H1 (cell line): ENCODE measurements at regions not wholly inside any gene's neighbourhood (a gene's known extent, or its start where the extent isn't known, plus 50 kb on each side); places are given as distances from the start of the nearest gene placed in this dataset.

ENCODE experiments used
- CTCF ChIA-PET: fragments of 300-600 bp; sonication (Branson Sonifier 250); formaldehyde crosslinking; loops from one replicate; lab custom pipeline; 2021; ENCODE audit not compliant: partially characterized antibody; lab: Charles Lee
- POLR2A ChIA-PET: fragments of 300-600 bp; sonication (Branson Sonifier 250); formaldehyde crosslinking; loops from one replicate; lab custom pipeline; 2021; ENCODE audit warnings: inconsistent platforms; ENCODE audit not compliant: partially characterized antibody; lab: Charles Lee
- DNase-seq, 2 experiments: peaks; one replicate each; pipeline versions ENCODE4 v3.0.0 to v3.0.0-alpha.2; 2010 to 2022; ENCODE audit warnings: low spot score in 2 of 2, low read depth in 1 of 2, mixed read lengths in 1 of 2
- FAIRE-seq: peaks from 2 replicates; lab custom pipeline; 2011; peaks lifted over from hg19 to GRCh38; lab: Jason Lieb, UNC
- H2AFZ ChIP-seq: 2 replicates; pipeline ENCODE4 v1.8.1; 2012; ENCODE audit warnings: low read length, inconsistent platforms
- H2AK5ac ChIP-seq: 2 replicates; pipeline ENCODE4 v1.6.1; 2013; ENCODE audit warnings: low read depth, low read length
- H2BK120ac ChIP-seq: replicated peaks from 2 replicates; pipeline ENCODE3; 2013; ENCODE audit warnings: low read depth, low read length, inconsistent platforms
- H2BK12ac ChIP-seq: 2 replicates; pipeline ENCODE4 v1.6.1; 2013; ENCODE audit warnings: low read depth, low read length
- H2BK15ac ChIP-seq: 2 replicates; pipeline ENCODE4 v1.6.1; 2013; ENCODE audit warnings: low read length
- H2BK20ac ChIP-seq: 2 replicates; pipeline ENCODE4 v1.6.1; 2013; ENCODE audit warnings: low read length
- H2BK5ac ChIP-seq: 2 replicates; pipeline ENCODE4 v1.6.1; 2013; ENCODE audit warnings: low read depth, low read length
- H3K14ac ChIP-seq: 2 replicates; pipeline ENCODE4 v1.6.1; 2013; ENCODE audit warnings: inconsistent platforms; ENCODE audit not compliant: insufficient read length
- H3K18ac ChIP-seq: 2 replicates; pipeline ENCODE4 v1.6.1; 2013; ENCODE audit warnings: low read length; ENCODE audit errors: extremely low read depth
- H3K23ac ChIP-seq: 2 replicates; pipeline ENCODE4 v1.6.1; 2013; ENCODE audit warnings: inconsistent platforms; ENCODE audit not compliant: insufficient read length
- H3K23me2 ChIP-seq: 2 replicates; pipeline ENCODE4 v1.6.1; 2013; ENCODE audit warnings: low read depth, low read length
- H3K27ac ChIP-seq: 2 replicates; pipeline ENCODE4 v1.6.1; 2011; ENCODE audit warnings: low read depth, low read length, inconsistent platforms
- H3K27me3 ChIP-seq, 4 experiments: replicated peaks in 1 of 4; 1 replicate in 1 of 4; 2 replicates in 3 of 4; pipeline versions ENCODE4 v1.6.1 to v1.8.1; 2011 to 2013; ENCODE audit warnings: low read length in 3 of 4, mild to moderate bottlenecking in 3 of 4, inconsistent platforms in 2 of 4, mixed read lengths in 2 of 4, moderate library complexity in 1 of 4; ENCODE audit not compliant: control insufficient read depth in 3 of 4, insufficient read depth in 3 of 4; ENCODE audit errors: extremely low read depth in 1 of 4
- H3K36me3 ChIP-seq, 4 experiments: 2 replicates each; pipeline versions ENCODE4 v1.6.1 to v1.8.1; 2011 to 2013; ENCODE audit warnings: mild to moderate bottlenecking in 4 of 4, low read length in 3 of 4, moderate library complexity in 2 of 4, control low read depth in 1 of 4, inconsistent platforms in 1 of 4; ENCODE audit not compliant: insufficient read depth in 4 of 4, control insufficient read depth in 2 of 4
- H3K4ac ChIP-seq: replicated peaks from 2 replicates; pipeline ENCODE3; 2013; ENCODE audit warnings: low read length, low read depth, mixed read lengths, inconsistent platforms; ENCODE audit not compliant: insufficient read length
- H3K4me1 ChIP-seq, 4 experiments: replicated peaks in 1 of 4; 1 replicate in 1 of 4; 2 replicates in 3 of 4; pipeline versions ENCODE4 v1.6.1 to v1.8.1; 2011 to 2013; ENCODE audit warnings: low read length in 3 of 4, inconsistent platforms in 2 of 4, mixed read lengths in 1 of 4; ENCODE audit not compliant: insufficient read depth in 4 of 4, control insufficient read depth in 3 of 4
- H3K4me2 ChIP-seq, 2 experiments: 2 replicates each; pipeline versions ENCODE4 v1.6.1 to v1.8.1; 2011 to 2013; ENCODE audit warnings: low read depth in 2 of 2, low read length in 2 of 2, control low read depth in 1 of 2, inconsistent platforms in 1 of 2, mild to moderate bottlenecking in 1 of 2; ENCODE audit not compliant: insufficient read depth in 1 of 2
- H3K4me3 ChIP-seq, 4 experiments: fragments of 200-600, 300-600 bp in 1 of 4; sonication (generic), shearing (Covaris generic), sonication (Bioruptor Twin) in 1 of 4; 2 replicates each; pipeline versions ENCODE4 v1.5.1 to v1.8.1; 2011 to 2016; ENCODE audit warnings: low read length in 4 of 4, low read depth in 3 of 4, control low read depth in 2 of 4, inconsistent platforms in 2 of 4, mild to moderate bottlenecking in 2 of 4, mixed read lengths in 1 of 4, moderate library complexity in 1 of 4; ENCODE audit not compliant: insufficient read depth in 2 of 4; ENCODE audit errors: extremely low read depth in 1 of 4
- H3K56ac ChIP-seq: replicated peaks from 2 replicates; pipeline ENCODE3; 2013; ENCODE audit warnings: low read depth, mild to moderate bottlenecking, mixed read lengths, low read length, inconsistent platforms; ENCODE audit not compliant: insufficient read length
- H3K79me1 ChIP-seq: 2 replicates; pipeline ENCODE4 v1.6.1; 2013; ENCODE audit warnings: low read depth, low read length, control low read depth
- H3K79me2 ChIP-seq, 2 experiments: 2 replicates each; pipeline versions ENCODE4 v1.6.1 to v1.8.1; 2012 to 2013; ENCODE audit warnings: low read length in 2 of 2, mild to moderate bottlenecking in 2 of 2, inconsistent platforms in 1 of 2; ENCODE audit not compliant: insufficient read depth in 2 of 2, control insufficient read depth in 1 of 2
- H3K9ac ChIP-seq, 4 experiments: replicated peaks in 1 of 4; 1 replicate in 1 of 4; 2 replicates in 3 of 4; pipeline versions ENCODE4 v1.6.1 to v1.8.1; 2011 to 2013; ENCODE audit warnings: low read depth in 3 of 4, low read length in 3 of 4, control low read depth in 2 of 4, mild to moderate bottlenecking in 2 of 4, moderate library complexity in 2 of 4, inconsistent platforms in 1 of 4; ENCODE audit errors: extremely low read depth in 1 of 4
- H3K9me3 ChIP-seq, 2 experiments: 2 replicates each; pipeline versions ENCODE4 v1.6.1 to v1.8.1; 2012 to 2013; ENCODE audit warnings: mild to moderate bottlenecking in 2 of 2, moderate library complexity in 2 of 2, control low read depth in 1 of 2, inconsistent platforms in 1 of 2, low read depth in 1 of 2, low read length in 1 of 2, mixed read lengths in 1 of 2; ENCODE audit not compliant: insufficient read depth in 2 of 2
- H4K20me1 ChIP-seq, 2 experiments: replicated peaks in 1 of 2; 2 replicates each; pipeline versions ENCODE3 to v1.8.1; 2011 to 2013; ENCODE audit warnings: inconsistent platforms in 2 of 2, low read length in 2 of 2, mild to moderate bottlenecking in 1 of 2; ENCODE audit not compliant: insufficient read depth in 2 of 2, control insufficient read depth in 1 of 2
- H4K5ac ChIP-seq: 2 replicates; pipeline ENCODE4 v1.6.1; 2013; ENCODE audit warnings: low read length, low read depth, mixed read lengths, inconsistent platforms; ENCODE audit not compliant: insufficient read length
- H4K8ac ChIP-seq: 2 replicates; pipeline ENCODE4 v1.8.0; 2013; ENCODE audit warnings: mild to moderate bottlenecking, moderate library complexity, low read length, inconsistent platforms; ENCODE audit not compliant: insufficient read depth; ENCODE audit errors: extremely low read depth
- H4K91ac ChIP-seq: replicated peaks from 2 replicates; pipeline ENCODE3; 2013; ENCODE audit warnings: low read length, mixed read lengths, inconsistent platforms; ENCODE audit not compliant: insufficient read length
- EP300 ChIP-seq, 2 experiments: IDR thresholded peaks; 1 replicate in 1 of 2; 2 replicates in 1 of 2; pipeline ENCODE4 v1.6.1; 2011 to 2012; ENCODE audit warnings: low read depth in 2 of 2, low read length in 2 of 2, mild to moderate bottlenecking in 2 of 2, borderline replicate concordance in 1 of 2, inconsistent platforms in 1 of 2, moderate library complexity in 1 of 2
- SIN3A ChIP-seq, 2 experiments: IDR thresholded peaks in 1 of 2; conservative IDR thresholded peaks in 1 of 2; 2 replicates each; pipeline ENCODE4 v1.6.1; 2011 to 2012; ENCODE audit warnings: low read length in 2 of 2, improper control_type of control experiment in 1 of 2, low read depth in 1 of 2, mild to moderate bottlenecking in 1 of 2
- WGBS, 2 experiments: shearing (Covaris generic) in 1 of 2; methylation state at CpG; one replicate each; pipeline versions ENCODE4 v1.1.6 to v1.1.7; 2013 to 2015; ENCODE audit warnings: low lambda C conversion rate in 2 of 2, mixed read lengths in 2 of 2, inconsistent platforms in 1 of 2, low coverage in 1 of 2, missing lambda C conversion rate in 1 of 2; ENCODE audit not compliant: insufficient replicate concordance in 2 of 2, insufficient coverage in 1 of 2, insufficient read length in 1 of 2; ENCODE audit errors: extremely low coverage in 1 of 2, missing lambda C conversion rate in 1 of 2; 5-methylcytosine and 5-hydroxymethylcytosine counted together
- TF ChIP-seq, protein P1 (sequence below): IDR thresholded peaks from 2 replicates; pipeline ENCODE4 v1.6.1; 2012; ENCODE audit warnings: inconsistent platforms

DNA sequence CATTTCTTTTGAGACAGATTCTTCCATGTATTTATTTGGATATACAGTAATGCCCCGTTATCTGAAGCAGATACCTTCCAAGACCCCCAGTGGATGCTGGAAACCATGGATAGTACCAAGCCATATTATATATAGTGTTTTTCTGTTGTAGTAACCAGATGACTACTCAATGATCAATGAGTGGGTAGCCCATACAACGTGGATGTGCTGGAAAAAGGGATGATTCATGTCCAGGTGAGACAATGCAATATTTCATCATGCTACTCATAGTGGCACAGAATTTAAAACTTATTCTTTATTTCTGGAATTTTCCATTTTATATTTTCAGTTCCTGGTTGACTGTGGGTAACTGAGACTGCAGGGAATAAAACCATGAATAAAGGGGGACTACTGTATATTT, 427.5 kb downstream of the METTL15 start:
- Histone ChIP-seq H3K4ac (no peak overlapping the region), H3K79me2 (no peaks in the 10 kb centered on the region), H4K20me1 (no peaks in the 10 kb centered on the region), H2BK5ac (no peak overlapping the region), H2AK5ac (no peak overlapping the region), H2BK15ac (no peak overlapping the region), H3K27ac (no peak overlapping the region), H3K36me3 (no peaks in the 10 kb centered on the region), H3K4me3 (no peak overlapping the region), H3K9me3 (no peaks in the 10 kb centered on the region), H3K56ac (no peak overlapping the region), H3K4me1 (no peaks in the 10 kb centered on the region), H4K91ac (no peak overlapping the region), H3K18ac (no peak overlapping the region), H2BK120ac (no peak overlapping the region), H2AFZ (no peak overlapping the region), H3K27me3 (no peaks in the 10 kb centered on the region), H4K5ac (no peak overlapping the region), H2BK20ac (no peak overlapping the region), H4K8ac (no peak overlapping the region), H3K23ac (no peak overlapping the region), H3K4me2 (no peak overlapping the region), H3K79me1 (no peaks in the 10 kb centered on the region), H3K23me2 (no peaks in the 10 kb centered on the region), H3K14ac (no peak overlapping the region), H3K9ac (no peak overlapping the region), H2BK12ac (no peak overlapping the region)
- DNase-seq (no peak), FAIRE-seq (no peak)
- TF ChIP-seq EP300 (IDR thresholded peaks at IDR 0.05; ENCODE audit: borderline replicate concordance in 1 of 2, low read depth in 2 of 2, low read length in 2 of 2): no peak
- TF ChIP-seq, protein P1, sequence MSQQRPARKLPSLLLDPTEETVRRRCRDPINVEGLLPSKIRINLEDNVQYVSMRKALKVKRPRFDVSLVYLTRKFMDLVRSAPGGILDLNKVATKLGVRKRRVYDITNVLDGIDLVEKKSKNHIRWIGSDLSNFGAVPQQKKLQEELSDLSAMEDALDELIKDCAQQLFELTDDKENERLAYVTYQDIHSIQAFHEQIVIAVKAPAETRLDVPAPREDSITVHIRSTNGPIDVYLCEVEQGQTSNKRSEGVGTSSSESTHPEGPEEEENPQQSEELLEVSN: no peak
- TF ChIP-seq SIN3A (conservative IDR thresholded peaks at IDR 0.05 in 1 of 2, IDR thresholded peaks at IDR 0.05 in 1 of 2; ENCODE audit: low read depth in 1 of 2, low read length in 2 of 2): no peak
- 94% methylated on average over 2 of the region's 2 CpGs; no CpG with 5 or more reads in 1 of the 2 experiments for WGBS, 2 experiments
- CTCF ChIA-PET: no interaction called here
- POLR2A ChIA-PET: no interaction called here
